Astrocyte (in vitro differentiated cells and primary cell): ENCODE measurements at regions not wholly inside any gene's neighbourhood (a gene's known extent, or its start where the extent isn't known, plus 50 kb on each side); places are given as distances from the start of the nearest gene placed in this dataset.

Source experiments
- CTCF ChIP-seq: IDR thresholded peaks from 2 replicates; pipeline ENCODE4 v1.5.1; 2011; ENCODE audit warnings: low read depth, mild to moderate bottlenecking, inconsistent platforms, low read length, moderate library complexity; ENCODE audit not compliant: insufficient read depth
- EZH2 ChIP-seq: IDR thresholded peaks from 2 replicates; pipeline ENCODE4 v1.6.1; 2012; ENCODE audit warnings: mild to moderate bottlenecking, low read length, inconsistent platforms; ENCODE audit not compliant: insufficient read depth

GRCh38 chr17:73934696-73935095 lies 268.8 kb upstream of the RPL38 start:
- no peak for TF ChIP-seq CTCF
- no peak for TF ChIP-seq EZH2
